ENCODE measurements at regions not wholly inside any gene's neighbourhood (a gene's known extent, or its start where the extent isn't known, plus 50 kb on each side); places are given as distances from the start of the nearest gene placed in this dataset.
"Not testable (repeated sequence)": the region's sequence is repeated elsewhere in the genome, so short reads cannot be mapped to it uniquely, and the experiment has no call there.

- H3K27me3 Mint-ChIP-seq = no peaks in the 10 kb centered on the region
- H3K4me3 Mint-ChIP-seq = no peak overlapping the region
- no peaks in the 10 kb centered on the region for H3K4me1 Mint-ChIP-seq
- no peak overlapping the region for H3K27ac Mint-ChIP-seq
- CTCF ChIA-PET = no interaction called here
- H3K9me3 Mint-ChIP-seq = peaks cover 10% of the 10 kb centered on the region
- POLR2A ChIA-PET = no interaction called here
- DNase-seq = no peak
- H3K36me3 Mint-ChIP-seq (ENCODE audit: low read depth) = no peaks in the 10 kb centered on the region
These were observed 330.7 kb downstream of the ACTR3B start for GRCh38 chr7:153090209-153090608.

GRCh38 chr7:153090764-153091163 lies 331.2 kb downstream of the ACTR3B start:
- CTCF ChIA-PET = no interaction called here
- DNase-seq = no peak
- Mint-ChIP-seq H3K9me3 (peaks cover 10% of the 10 kb centered on the region), H3K27me3 (no peaks in the 10 kb centered on the region), H3K27ac (no peak overlapping the region), H3K36me3 (ENCODE audit: low read depth) (no peaks in the 10 kb centered on the region), H3K4me3 (no peak overlapping the region), H3K4me1 (no peaks in the 10 kb centered on the region)
- POLR2A ChIA-PET = no interaction called here

GRCh38 chr7:153091477-153091876 lies 331.9 kb downstream of the ACTR3B start:
- Mint-ChIP-seq H3K4me3 (no peak overlapping the region), H3K36me3 (ENCODE audit: low read depth) (no peaks in the 10 kb centered on the region), H3K4me1 (no peaks in the 10 kb centered on the region), H3K9me3 (peaks cover 10% of the 10 kb centered on the region), H3K27ac (no peak overlapping the region), H3K27me3 (no peaks in the 10 kb centered on the region)
- no peak for DNase-seq
- POLR2A ChIA-PET = no interaction called here
- CTCF ChIA-PET = no interaction called here

- DNase-seq = no peak
- H3K27me3 Mint-ChIP-seq = no peaks in the 10 kb centered on the region
- ChIA-PET POLR2A (no interaction called here), CTCF (no interaction called here)
- H3K4me3 Mint-ChIP-seq = no peak overlapping the region
- no peaks in the 10 kb centered on the region for H3K36me3 Mint-ChIP-seq (ENCODE audit: low read depth)
- peaks cover 10% of the 10 kb centered on the region for H3K9me3 Mint-ChIP-seq
- no peaks in the 10 kb centered on the region for H3K4me1 Mint-ChIP-seq
- H3K27ac Mint-ChIP-seq = no peak overlapping the region
These were observed 338.1 kb downstream of the ACTR3B start for GRCh38 chr7:153097511-153098201.

GRCh38 chr7:153099235-153099634 lies 339.7 kb downstream of the ACTR3B start:
- CTCF ChIA-PET = no interaction called here
- Mint-ChIP-seq H3K4me3 (no peak overlapping the region), H3K4me1 (no peaks in the 10 kb centered on the region), H3K27ac (no peak overlapping the region), H3K36me3 (ENCODE audit: low read depth) (no peaks in the 10 kb centered on the region), H3K9me3 (peaks cover 5% of the 10 kb centered on the region), H3K27me3 (no peaks in the 10 kb centered on the region)
- POLR2A ChIA-PET = no interaction called here
- no peak for DNase-seq

DNA sequence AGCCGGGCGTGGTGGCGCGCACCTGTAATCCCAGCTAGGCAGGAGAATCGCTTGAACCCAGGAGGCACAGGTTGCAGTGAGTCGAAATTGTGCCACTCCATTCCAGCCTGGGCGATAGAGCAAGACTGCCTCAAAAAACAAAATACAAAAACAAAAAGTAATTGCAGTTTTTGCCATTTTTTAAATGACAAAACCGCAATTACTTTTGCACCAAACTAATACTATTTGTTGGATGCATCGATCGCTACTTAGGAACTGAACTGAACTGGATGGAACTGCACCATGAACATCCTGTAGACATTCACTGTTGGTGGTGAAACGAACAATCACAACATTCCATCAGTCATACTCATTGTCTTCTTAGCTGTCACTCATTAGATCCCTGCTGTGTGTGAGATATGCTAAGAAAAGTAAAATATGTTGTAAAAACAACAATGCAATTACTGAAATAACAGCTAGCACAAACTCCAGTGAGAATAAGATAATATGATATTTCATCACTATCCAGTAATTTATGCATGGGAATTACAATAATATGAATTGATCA lies 341.2 kb downstream of the ACTR3B start:
- H3K4me1 Mint-ChIP-seq = no peaks in the 10 kb centered on the region
- H3K9me3 Mint-ChIP-seq = no peaks in the 10 kb centered on the region
- ChIA-PET POLR2A (no interaction called here), CTCF (no interaction called here)
- H3K4me3 Mint-ChIP-seq = no peak overlapping the region
- H3K27ac Mint-ChIP-seq = no peak overlapping the region
- no peaks in the 10 kb centered on the region for H3K36me3 Mint-ChIP-seq (ENCODE audit: low read depth)
- H3K27me3 Mint-ChIP-seq = no peaks in the 10 kb centered on the region
- no peak for DNase-seq

DNA sequence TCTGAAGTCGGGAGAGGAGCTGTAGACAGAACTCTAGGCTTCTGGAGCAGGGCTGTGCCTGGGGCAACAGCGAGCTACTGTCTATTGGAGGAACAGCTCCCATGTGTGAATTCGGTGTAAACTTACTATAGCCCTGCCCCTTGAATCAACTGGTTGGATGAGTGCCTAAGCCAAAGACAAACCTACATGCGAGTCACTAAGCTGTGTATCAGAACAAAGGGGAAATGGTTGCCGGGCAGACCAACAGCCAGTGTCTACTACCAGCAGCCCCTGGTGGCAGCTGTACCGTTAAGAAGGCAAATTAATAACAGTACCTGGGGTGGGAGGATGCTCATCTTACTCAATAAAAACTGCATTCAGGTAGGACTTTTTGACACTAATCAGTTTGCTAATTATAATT lies 343.6 kb downstream of the ACTR3B start:
- Mint-ChIP-seq H3K27me3 (no peaks in the 10 kb centered on the region), H3K4me1 (no peaks in the 10 kb centered on the region), H3K4me3 (no peak overlapping the region), H3K36me3 (ENCODE audit: low read depth) (no peaks in the 10 kb centered on the region), H3K9me3 (no peaks in the 10 kb centered on the region), H3K27ac (no peak overlapping the region)
- ChIA-PET CTCF (no interaction called here), POLR2A (no interaction called here)
- no peak for DNase-seq

DNA sequence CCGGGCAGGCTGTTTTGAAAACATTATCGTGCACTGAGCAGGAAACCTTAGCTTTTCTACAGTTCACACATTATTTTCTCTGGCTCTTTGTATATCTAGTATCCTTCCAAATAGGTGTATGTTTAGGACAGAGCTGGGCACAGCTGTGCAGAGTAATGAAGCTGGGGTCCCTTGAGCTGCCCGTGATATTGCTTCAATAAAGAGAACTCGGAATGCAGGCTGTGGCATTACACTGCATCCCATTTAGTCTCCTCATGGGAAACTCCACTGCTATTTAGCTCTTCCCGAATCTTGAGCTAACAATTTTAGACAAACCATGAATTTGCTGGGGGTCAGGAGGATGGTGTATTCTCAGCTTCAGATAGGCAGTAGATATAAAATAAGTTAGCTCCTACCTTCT lies 348.3 kb downstream of the ACTR3B start:
- CTCF ChIA-PET = interaction anchor here (0.6 kb wide), 1 partner anchor 490 kb away, joined by 4 read pairs; no protein-coding TSS in a partner anchor
- Mint-ChIP-seq H3K9me3 (peaks cover 3% of the 10 kb centered on the region), H3K27ac (no peak overlapping the region), H3K27me3 (no peaks in the 10 kb centered on the region), H3K4me3 (no peak overlapping the region), H3K36me3 (ENCODE audit: low read depth) (no peaks in the 10 kb centered on the region), H3K4me1 (no peaks in the 10 kb centered on the region)
- no peak for DNase-seq
- POLR2A ChIA-PET = no interaction called here

GRCh38 chr7:153109566-153109965 lies 350.0 kb downstream of the ACTR3B start:
- peaks cover 5% of the 10 kb centered on the region for H3K9me3 Mint-ChIP-seq
- ChIA-PET POLR2A (no interaction called here), CTCF (no interaction called here)
- DNase-seq = no peak
- no peaks in the 10 kb centered on the region for H3K27me3 Mint-ChIP-seq
- no peak overlapping the region for H3K4me3 Mint-ChIP-seq
- no peaks in the 10 kb centered on the region for H3K4me1 Mint-ChIP-seq
- H3K36me3 Mint-ChIP-seq (ENCODE audit: low read depth) = no peaks in the 10 kb centered on the region
- no peak overlapping the region for H3K27ac Mint-ChIP-seq

- Mint-ChIP-seq H3K27ac (no peak overlapping the region), H3K4me3 (no peak overlapping the region), H3K9me3 (peaks cover 7% of the 10 kb centered on the region), H3K4me1 (no peaks in the 10 kb centered on the region), H3K27me3 (no peaks in the 10 kb centered on the region), H3K36me3 (ENCODE audit: low read depth) (no peaks in the 10 kb centered on the region)
- no peak for DNase-seq
- ChIA-PET POLR2A (no interaction called here), CTCF (no interaction called here)
These were observed 351.1 kb downstream of the ACTR3B start for GRCh38 chr7:153110606-153111005.

DNA sequence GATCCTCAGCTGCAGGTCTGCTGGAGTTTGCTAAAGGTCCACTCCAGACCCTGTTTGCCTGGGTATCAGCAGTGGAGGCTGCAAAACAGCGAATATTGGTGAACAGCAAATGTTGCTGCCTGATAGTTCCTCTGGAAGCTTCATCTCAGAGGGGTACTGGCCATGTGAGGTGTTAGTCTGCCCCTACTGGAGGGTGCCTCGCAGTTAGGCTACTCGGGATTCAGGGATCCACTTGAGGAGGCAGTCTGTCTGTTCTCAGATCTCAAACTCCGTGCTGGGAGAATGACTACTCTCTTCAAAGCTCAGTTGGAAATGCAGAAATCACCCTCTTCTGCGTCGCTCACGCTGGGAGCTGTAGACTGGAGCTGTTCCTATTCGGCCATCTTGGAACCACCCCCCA lies 362.7 kb downstream of the ACTR3B start:
- H3K27ac Mint-ChIP-seq, H3K4me1 Mint-ChIP-seq: not testable (repeated sequence)

GRCh38 chr7:153130052-153130451 lies 370.5 kb downstream of the ACTR3B start:
- H3K27me3 Mint-ChIP-seq = no peaks in the 10 kb centered on the region
- ChIA-PET CTCF (no interaction called here), POLR2A (no interaction called here)

More for the DNA sequence above, 362.7 kb downstream of the ACTR3B start:
- H3K36me3 Mint-ChIP-seq (ENCODE audit: low read depth); H3K9me3 Mint-ChIP-seq; CTCF ChIA-PET; POLR2A ChIA-PET; H3K27me3 Mint-ChIP-seq; H3K4me3 Mint-ChIP-seq; DNase-seq: not testable (repeated sequence)

DNA sequence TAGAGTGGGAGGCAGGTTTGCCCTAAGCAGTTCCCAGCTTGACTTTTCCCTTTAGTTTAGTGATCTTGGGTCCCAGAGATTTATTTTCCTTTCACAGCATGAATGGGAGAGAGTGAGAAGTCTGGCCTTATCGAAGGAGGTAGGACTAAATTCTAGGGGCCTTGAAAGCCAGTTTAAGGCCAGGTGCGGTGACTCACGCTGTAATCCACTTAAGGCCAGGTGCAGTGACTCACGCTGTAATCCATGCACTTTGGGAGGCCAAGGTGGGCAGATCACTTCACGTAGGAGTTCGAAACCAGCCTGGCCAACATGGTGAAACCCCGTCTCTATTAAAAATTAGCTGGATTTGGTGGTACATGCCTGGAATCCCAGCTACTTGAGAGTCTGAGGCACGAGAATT lies 392.2 kb downstream of the ACTR3B start:
- Mint-ChIP-seq H3K4me1 (no peaks in the 10 kb centered on the region), H3K4me3 (no peak overlapping the region)
- CTCF ChIA-PET = no interaction called here

More at GRCh38 chr7:153130052-153130451, 370.5 kb downstream of the ACTR3B start:
- no peaks in the 10 kb centered on the region for H3K36me3 Mint-ChIP-seq (ENCODE audit: low read depth)
- H3K27ac Mint-ChIP-seq = no peak overlapping the region
- no peaks in the 10 kb centered on the region for H3K4me1 Mint-ChIP-seq
- H3K9me3 Mint-ChIP-seq = peaks cover 5% of the 10 kb centered on the region
- no peak for DNase-seq
- no peak overlapping the region for H3K4me3 Mint-ChIP-seq

GRCh38 chr7:153152801-153153422 lies 393.4 kb downstream of the ACTR3B start:
- no peak overlapping the region for H3K27ac Mint-ChIP-seq
- H3K4me3 Mint-ChIP-seq = no peak overlapping the region
- POLR2A ChIA-PET = no interaction called here
- H3K9me3 Mint-ChIP-seq = peaks cover 11% of the 10 kb centered on the region
- no peaks in the 10 kb centered on the region for H3K27me3 Mint-ChIP-seq
- DNase-seq = no peak
- H3K4me1 Mint-ChIP-seq = no peaks in the 10 kb centered on the region
- H3K36me3 Mint-ChIP-seq (ENCODE audit: low read depth) = no peaks in the 10 kb centered on the region
- CTCF ChIA-PET = no interaction called here

More for the DNA sequence above, 392.2 kb downstream of the ACTR3B start:
- no peak for DNase-seq
- H3K36me3 Mint-ChIP-seq (ENCODE audit: low read depth) = no peaks in the 10 kb centered on the region
- no peak overlapping the region for H3K27ac Mint-ChIP-seq
- H3K9me3 Mint-ChIP-seq = peaks cover 12% of the 10 kb centered on the region
- no peaks in the 10 kb centered on the region for H3K27me3 Mint-ChIP-seq
- POLR2A ChIA-PET = no interaction called here

Data from activated CD4-positive, alpha-beta memory T cell treated with anti-CD3 and anti-CD28 coated beads, Interleukin-2, amount 10 ng/mL, durations not matched to agents 7 days and 5 days (primary cell).